ENCODE measurements at regions not wholly inside any gene's neighbourhood (a gene's known extent, or its start where the extent isn't known, plus 50 kb on each side); places are given as distances from the start of the nearest gene placed in this dataset.
"Not testable (repeated sequence)": the region's sequence is repeated elsewhere in the genome, so short reads cannot be mapped to it uniquely, and the experiment has no call there.

DNA sequence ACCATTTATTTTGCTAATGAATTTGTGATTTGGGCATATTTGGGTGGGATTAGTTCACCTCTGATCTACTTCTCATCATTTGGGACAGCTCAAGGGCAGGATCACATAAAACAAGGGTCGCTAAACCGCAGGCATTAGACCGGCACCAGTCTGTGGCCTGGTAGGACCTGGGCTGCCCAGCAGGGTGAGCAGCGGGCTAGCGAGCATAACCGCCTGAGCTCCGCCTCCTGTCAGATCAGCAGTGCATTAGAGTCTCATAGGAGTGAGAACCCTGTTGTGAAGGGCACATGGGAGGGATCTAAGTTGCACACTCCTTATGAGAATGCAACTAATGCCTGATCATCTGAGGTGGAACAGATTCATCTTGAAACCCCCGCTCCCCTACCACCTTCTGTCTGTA is 785.3 kb downstream of the TRHDE start:
- no peak for DNase-seq

DNA sequence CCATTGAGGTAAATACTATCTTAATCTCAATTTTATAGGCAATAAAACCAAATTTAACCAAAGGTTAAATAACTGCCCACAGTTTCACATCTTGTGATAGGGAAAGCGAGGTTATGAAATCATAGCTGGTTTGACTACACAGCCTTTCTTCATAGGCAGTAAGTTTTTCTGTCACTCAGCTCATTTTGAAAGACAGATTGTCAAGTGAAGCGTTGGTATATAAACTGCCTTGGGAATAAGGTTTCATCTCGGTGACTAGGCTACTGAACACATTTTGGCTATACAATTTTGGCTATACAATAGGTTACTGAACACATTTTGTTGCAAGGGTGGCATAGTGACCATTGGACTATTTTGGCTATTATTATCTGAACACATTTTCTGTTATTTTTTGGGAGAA is 793.7 kb downstream of the TRHDE start:
- no peak for DNase-seq

DNA sequence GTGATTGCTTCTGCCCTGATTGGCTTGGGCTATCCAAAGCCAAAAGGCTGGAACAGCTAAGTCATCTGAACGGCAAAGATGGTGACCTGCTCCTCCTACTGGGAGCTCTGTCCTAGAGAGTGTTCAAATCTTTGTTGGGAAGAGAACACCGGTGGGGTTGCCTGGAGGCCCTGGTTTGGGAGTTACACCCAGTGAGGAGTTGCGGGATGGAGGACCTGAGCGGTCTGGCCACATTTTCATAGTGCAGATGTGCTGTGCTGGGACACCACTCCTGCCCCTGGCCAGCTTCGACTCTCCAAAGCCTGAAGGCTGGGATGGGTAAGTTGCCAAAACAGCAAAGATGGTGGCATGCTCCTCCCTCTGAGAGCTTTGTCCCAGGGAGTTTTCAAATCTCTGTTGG is 795.4 kb downstream of the TRHDE start:
- DNase-seq: no peak

DNA sequence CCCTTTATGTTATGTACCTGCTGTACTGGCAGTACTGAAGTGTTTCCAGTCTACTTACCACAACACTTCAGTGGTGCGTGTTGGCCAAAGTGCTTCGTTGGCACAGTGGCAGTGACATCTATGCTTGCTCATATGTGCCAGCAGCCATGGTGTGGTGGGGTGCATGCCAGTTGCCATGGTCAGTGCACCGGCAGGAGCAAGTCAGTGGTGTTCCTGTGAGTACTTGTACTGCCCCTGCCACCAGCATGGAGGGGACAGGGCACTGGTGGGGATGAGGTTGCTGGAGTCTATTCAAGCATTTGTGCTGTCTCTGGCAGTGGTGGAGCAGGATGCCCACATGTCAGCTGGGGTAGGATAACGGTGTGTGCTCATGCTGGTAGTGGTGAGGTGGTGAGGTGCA is 800.0 kb downstream of the TRHDE start:
- DNase-seq: no peak

DNA sequence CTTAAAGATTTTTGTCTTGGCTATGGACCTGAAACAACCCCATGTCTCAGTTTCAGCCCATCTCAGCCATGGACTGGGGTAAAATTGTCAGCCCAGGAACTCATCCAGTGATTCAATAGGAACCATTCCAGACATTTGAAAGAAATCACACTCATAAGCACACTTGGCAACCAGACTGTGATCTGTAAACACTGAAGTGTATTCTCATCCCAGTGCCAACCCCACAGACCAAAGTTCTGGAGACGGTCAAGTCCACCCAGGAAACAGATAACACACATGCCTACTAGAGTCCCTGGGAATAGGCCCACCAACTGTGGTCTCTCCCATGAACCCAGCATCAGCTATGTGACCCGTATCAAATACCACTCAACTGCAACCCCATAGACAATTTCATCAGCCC is 804.6 kb downstream of the TRHDE start:
- no peak for DNase-seq

GRCh38 chr12:73083736-73084135 is 811.6 kb downstream of the TRHDE start:
- DNase-seq: no peak

DNA sequence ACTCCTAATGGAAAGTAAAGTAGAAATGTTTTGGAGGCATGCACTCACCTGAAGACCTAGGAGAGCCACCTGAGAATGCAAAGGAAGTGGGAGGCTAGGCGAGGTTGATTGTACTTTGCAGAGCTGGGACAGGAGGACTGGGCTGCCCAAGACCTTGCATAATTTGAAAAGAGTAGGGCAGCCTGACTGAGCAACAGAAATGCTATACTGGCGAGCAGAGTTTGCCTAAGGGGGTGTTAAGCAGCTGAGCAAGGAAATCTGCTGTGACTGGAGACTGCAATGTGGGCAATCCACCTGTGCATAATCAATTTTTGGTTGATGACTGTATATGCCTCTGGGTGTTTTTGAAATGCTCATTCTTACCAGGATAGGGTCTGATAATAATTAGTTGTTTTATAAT is 834.1 kb downstream of the TRHDE start:
- DNase-seq: no peak

DNA sequence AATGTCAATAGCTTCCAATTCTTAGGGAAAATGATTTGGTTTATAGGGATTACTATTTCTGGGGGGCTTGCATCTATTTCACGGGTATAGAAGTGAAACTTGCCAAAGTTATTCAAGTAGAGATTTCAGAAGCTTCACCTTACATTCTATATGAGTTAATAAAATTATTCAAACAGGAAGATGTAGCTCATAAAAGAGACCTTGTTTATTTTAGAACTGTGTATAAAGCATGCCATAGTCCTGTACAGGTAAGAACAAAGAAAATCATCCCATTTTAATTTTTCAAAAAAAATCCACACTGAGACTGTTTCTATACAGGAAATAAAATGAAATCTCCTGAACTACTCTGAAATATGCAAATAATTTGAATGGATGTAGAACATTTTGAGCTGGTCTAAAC is 834.7 kb downstream of the TRHDE start:
- no peak for DNase-seq

DNA sequence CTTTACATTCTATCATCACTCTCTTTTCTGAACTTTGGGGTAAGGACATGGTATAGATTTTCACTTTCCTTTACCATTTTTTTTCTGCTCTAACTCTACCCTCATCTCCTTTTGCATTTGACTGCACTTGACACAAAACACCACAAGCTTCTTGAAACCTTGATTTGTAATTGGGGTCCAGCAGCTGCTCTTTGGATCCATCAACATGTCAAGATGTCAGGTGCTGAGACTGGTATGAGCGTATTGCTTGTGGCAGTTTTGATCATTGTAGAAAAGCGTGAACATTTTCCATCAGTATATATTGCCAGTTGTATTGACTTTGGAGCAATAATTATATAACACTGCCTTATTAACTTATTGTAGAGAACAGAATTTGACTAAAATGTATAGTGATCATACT is 838.6 kb downstream of the TRHDE start:
- DNase-seq: no peak

- no peak for DNase-seq
These were observed 840.1 kb downstream of the TRHDE start for GRCh38 chr12:73112035-73112816.

DNA sequence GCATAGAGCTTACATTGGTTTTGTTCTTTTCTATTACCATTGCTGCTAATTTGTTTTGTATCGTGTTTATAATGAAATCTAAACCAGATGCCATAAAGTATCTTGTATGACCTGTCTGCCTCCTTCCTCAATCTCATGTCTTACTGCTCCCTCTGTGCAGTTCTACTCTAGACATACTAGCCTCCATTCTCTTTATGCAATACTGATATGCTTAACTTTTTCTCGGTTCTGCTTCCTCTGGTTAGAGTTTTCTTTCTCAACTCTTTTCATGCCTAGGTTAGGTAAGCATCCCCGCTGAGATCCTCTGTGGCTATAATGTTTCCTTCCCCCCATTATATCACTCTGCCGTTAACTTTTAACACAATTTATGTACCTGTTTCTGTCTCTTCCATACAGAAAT is 852.3 kb downstream of the TRHDE start:
- no peak for DNase-seq

- DNase-seq: no peak
These were observed 853.0 kb downstream of the TRHDE start for GRCh38 chr12:73125148-73125547.

DNA sequence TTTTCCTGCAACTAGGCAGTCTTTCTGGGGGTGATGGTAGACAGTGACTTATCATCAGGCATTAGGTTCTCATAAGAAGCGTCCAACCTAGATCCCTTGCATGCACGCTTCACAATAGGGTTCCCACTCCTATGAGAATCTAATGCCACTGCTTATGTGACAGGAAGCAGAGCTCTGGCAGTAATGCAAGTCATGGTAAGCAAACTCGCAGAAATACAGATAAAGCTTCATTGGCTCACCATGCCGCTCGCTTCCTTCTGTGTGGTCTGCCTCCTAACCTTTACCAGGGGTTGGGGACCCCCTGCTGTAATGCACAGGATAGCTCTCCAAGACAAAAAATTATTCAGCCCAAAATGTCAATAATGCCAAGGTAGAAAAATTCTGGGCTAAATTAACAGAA is 864.2 kb downstream of the TRHDE start:
- DNase-seq: no peak

GRCh38 chr12:73139642-73140041 is 867.5 kb downstream of the TRHDE start:
- DNase-seq: not testable (repeated sequence)

DNA sequence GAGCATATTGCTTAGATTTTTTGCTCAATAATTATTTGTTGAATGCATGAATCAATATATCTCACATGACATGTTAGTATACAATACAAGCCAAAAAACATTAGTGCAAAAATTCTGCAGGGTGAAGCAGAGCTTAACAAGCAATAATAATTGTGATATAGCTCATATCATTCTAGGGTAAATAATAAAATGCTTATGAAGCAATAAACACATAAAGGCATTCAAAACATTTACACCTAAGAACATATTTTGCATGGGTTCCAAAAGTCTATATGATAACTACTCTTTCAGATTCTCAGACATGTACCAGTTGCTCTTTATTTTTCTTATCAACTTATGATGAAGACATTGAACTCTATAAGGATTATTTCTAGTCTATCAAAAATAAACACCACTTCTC is 886.2 kb downstream of the TRHDE start:
- no peak for DNase-seq

DNA sequence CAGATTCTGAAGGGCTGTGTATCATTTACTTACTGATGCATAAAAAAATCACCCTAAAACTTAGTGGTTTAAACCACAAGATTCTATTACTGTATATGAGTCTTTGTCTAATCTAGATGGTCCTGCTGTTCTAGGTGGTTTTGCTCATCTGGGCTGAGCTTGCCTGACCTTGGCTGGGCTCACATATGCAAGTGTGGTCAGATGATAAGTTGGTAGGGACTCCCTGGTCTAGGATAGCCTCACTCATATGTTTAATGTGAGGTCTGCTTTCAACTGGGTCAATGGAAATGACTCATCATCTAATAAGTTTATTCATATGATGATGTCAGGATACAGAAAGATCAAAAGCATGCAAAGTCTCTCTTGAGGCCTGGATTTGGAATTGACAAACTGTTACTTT is 887.8 kb downstream of the TRHDE start:
- no peak for DNase-seq

DNA sequence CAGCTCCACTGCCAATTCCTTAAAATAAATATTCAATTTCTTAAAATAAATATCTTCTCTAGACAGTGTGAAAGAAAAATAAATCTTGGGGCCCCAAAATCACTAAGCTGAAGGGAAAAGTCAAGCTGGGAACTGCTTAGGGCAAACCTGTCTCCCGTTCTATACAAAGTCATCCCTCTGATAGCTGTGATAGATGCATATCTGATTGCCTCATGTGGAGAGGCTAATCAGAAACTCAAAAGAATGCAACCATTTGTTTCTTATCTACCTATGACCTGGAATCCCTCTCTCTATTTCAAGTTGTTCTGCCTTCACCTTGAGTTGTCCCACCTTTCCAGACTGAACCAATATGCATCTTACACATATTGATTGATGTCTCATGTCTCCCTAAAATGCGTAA is 889.8 kb downstream of the TRHDE start:
- DNase-seq: no peak

DNA sequence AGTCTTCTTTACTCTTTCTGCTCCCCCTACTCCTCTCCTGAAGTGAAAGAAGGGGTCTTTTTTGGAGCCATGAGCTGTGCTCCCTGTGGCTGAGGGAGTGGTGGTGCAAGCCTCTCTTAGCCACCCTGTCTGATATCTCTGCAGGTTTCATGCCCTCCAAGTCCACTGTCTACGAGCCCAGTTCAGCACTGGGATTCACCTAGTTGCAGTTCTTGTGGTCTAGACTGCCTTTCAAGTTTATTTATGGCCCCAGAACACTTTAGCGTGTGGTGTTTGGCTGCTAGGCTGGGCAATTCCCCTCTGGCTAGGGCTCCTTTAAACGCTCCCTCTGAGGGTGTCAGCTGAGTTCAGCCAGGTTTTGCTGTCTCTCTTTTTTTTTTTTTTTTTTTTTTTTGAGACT is 908.6 kb downstream of the TRHDE start:
- no peak for DNase-seq

DNA sequence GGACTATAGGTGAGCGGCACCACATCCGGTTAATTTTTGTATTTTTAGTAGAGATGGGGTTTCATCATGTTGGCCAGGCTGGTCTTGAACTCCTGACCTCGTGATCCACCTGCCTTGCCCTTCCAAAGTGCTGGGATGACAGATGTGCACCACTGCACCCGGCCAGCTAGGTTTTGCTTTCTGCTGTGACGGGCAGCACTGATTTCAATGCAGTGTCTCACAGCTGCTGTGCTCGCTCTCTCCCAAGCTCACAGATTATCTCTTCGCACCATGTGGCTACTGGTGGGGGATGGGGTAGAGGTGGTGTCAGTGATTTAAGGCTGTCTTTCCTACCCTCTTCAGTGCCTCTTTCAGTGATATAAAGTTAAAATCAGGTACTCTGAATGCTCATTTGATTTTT is 909.1 kb downstream of the TRHDE start:
- no peak for DNase-seq

- no peak for DNase-seq
These were observed 913.2 kb downstream of the TRHDE start for GRCh38 chr12:73185403-73185802.

DNA sequence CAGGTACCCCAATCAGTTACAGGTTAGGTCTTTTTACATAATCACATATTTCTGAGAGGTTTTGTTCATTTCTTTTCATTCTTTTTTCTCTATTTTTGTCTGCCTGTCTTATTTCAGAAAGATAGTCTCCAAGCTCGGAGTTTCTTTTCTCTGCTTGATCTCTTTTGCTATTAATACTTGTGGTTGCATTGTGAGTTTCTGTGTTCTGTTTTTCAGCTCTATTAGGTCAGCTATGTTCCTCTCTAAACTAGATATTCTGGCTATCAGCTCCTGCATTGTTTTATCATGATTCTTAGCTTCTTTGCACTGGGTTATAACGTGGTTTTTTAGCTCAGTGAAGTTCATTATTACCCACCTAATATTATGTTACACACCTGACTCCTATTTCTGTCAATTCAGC is 914.1 kb downstream of the TRHDE start:
- no peak for DNase-seq

DNA sequence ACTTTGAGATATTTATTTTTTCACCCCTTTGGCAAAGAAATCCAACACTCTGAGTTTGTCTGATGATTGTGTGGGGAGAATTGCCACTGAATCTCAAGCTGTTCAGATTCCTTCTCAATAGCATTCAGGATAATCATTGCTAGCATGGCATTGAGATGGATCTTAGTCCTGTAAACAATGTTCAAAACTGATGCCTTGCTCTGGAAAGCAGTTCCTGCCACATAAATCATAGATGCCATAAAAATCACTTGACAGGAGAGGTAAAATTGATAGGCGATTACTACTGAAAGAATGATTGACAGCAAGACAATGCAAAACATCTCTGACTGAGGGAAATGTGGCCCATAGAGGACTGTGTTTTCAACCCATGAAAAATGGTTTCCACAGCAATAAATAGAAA is 915.6 kb downstream of the TRHDE start:
- no peak for DNase-seq

GRCh38 chr12:73210548-73211204 is 938.5 kb downstream of the TRHDE start:
- DNase-seq: no peak

DNA sequence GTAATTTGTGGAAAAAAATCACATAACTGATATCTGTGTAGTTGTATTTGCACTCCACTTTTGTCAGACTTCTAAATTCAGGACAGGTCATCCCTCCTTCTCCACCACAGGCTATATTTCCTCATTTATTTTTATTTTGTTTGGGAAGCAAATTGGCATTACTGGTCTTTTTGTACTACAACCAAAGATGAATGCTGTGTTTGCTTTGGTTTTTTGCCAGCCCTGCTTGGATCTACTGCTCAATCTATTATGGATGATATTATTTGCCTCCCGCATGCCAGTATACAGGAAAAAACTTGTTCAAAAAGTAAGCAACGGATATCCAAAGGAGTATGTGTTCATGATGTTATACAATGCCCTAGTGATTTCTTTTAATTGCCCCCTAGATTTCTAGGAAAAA is 948.8 kb downstream of the TRHDE start:
- peak; percentile 62 for DNase-seq

DNA sequence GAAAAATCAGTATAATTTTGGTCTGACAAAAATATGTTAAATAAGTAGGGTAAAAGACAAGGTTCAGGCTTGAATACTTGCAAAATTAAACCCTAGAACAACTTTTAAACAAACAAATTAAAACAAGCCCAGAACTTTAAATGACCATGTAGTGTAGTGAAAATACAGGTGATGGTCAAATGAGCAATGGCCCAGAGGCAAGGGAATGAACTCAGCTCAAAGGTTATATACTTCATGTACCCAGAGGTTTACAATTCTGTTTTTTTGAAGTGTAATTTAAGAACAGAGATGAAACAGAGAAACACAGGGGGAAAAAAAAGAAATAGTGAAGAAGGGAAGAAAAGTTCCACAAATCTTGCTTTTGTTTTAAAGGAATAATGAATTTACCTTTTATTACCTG is 949.2 kb downstream of the TRHDE start:
- no peak for DNase-seq
